ENCODE measurements at regions not wholly inside any gene's neighbourhood (a gene's known extent, or its start where the extent isn't known, plus 50 kb on each side); places are given as distances from the start of the nearest gene placed in this dataset.

DNA sequence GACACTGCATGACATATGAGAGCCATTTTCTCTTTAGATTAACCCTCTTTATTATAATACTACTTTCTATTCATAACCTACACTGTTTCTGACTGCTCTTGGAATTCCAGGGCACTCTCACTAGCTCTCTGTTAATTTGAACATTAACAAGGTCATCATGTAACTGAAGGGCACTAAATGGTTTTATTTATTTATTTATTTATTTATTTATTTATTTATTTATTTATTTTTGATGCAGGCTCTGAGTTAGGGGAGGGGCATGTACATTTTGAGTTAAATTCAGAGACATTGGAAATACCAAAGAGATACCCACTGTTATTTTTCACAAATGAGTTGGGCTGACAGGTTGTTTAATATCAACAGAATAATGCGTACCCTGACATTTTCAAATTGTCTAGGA lies 1038.7 kb upstream of the NRXN1 start:
- ATAC-seq = no peak
- Histone ChIP-seq H3K27ac (no peak overlapping the region), H3K36me3 (no peaks in the 10 kb centered on the region), H3K9me3 (no peaks in the 10 kb centered on the region), H3K27me3 (no peaks in the 10 kb centered on the region), H3K4me3 (no peak overlapping the region), H3K4me1 (no peaks in the 10 kb centered on the region)
- intact Hi-C loops (cut with DNase I) = no loop called here
- DNase-seq = no peak
- TF ChIP-seq POLR2A (IDR thresholded peaks at IDR 0.05) = no peak
- WGBS (ENCODE audit: insufficient coverage, low coverage, low lambda C conversion rate, missing lambda C conversion rate) = 100% methylated on average over 1 of the region's 1 CpG

DNA sequence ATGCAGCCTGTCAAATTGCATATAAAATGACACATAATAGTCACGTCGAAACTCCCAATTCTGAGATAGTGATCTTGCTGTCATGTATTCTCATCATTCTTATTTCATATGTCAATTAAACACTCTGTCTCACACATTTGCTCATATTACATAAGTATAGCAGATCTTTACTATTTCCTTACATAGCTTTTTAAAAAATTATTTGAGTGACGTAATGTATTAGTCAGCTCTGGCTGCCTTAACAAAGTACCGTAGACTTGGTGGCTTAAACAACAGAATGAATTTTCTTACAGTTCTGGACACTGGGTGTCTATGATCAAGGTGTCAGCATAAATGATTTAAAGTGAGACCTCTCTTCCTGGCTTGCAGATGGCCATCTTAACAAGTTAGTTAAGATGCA lies 1032.3 kb upstream of the NRXN1 start:
- Histone ChIP-seq H3K4me3 (no peak overlapping the region), H3K27me3 (no peaks in the 10 kb centered on the region), H3K9me3 (no peaks in the 10 kb centered on the region), H3K4me1 (no peaks in the 10 kb centered on the region), H3K36me3 (no peaks in the 10 kb centered on the region), H3K27ac (no peak overlapping the region)
- no peak for ATAC-seq
- 73% methylated on average over 4 of the region's 4 CpGs for WGBS (ENCODE audit: insufficient coverage, low coverage, low lambda C conversion rate, missing lambda C conversion rate)
- intact Hi-C loops (cut with DNase I) = no loop called here
- TF ChIP-seq CTCF (IDR thresholded peaks at IDR 0.05) = no peak
- TF ChIP-seq POLR2A (IDR thresholded peaks at IDR 0.05) = no peak
- DNase-seq = no peak

- H3K27ac ChIP-seq = no peak overlapping the region
- TF ChIP-seq CTCF (IDR thresholded peaks at IDR 0.05) = no peak
- no peak for TF ChIP-seq POLR2A (IDR thresholded peaks at IDR 0.05)
- no peak overlapping the region for H3K4me3 ChIP-seq
- 27% methylated on average over 3 of the region's 3 CpGs for WGBS (ENCODE audit: insufficient coverage, low coverage, low lambda C conversion rate, missing lambda C conversion rate)
- intact Hi-C loops (cut with DNase I) = no loop called here
- ATAC-seq (no peak), DNase-seq (no peak)
- H3K9me3 ChIP-seq = no peaks in the 10 kb centered on the region
- H3K27me3 ChIP-seq = no peaks in the 10 kb centered on the region
- H3K4me1 ChIP-seq = no peaks in the 10 kb centered on the region
- no peaks in the 10 kb centered on the region for H3K36me3 ChIP-seq
These were observed 1022.9 kb upstream of the NRXN1 start for GRCh38 chr2:52054824-52055223.

- intact Hi-C loops (cut with DNase I) = no loop called here
- Histone ChIP-seq H3K9me3 (no peaks in the 10 kb centered on the region), H3K27me3 (no peaks in the 10 kb centered on the region), H3K4me1 (no peaks in the 10 kb centered on the region), H3K4me3 (no peak overlapping the region), H3K36me3 (no peaks in the 10 kb centered on the region), H3K27ac (no peak overlapping the region)
- DNase-seq = no peak
- TF ChIP-seq POLR2A (IDR thresholded peaks at IDR 0.05) (no peak), CTCF (IDR thresholded peaks at IDR 0.05) (no peak)
- WGBS (ENCODE audit: insufficient coverage, low coverage, low lambda C conversion rate, missing lambda C conversion rate) = 45% methylated on average over 1 of the region's 1 CpG
- ATAC-seq = no peak
These were observed 1004.9 kb upstream of the NRXN1 start for GRCh38 chr2:52036853-52037252.

- WGBS (ENCODE audit: insufficient coverage, low coverage, low lambda C conversion rate, missing lambda C conversion rate) = no CpG with 5 or more reads among the region's 1 CpG
- intact Hi-C loops (cut with DNase I) = no loop called here
- Histone ChIP-seq H3K4me1 (no peaks in the 10 kb centered on the region), H3K27me3 (no peaks in the 10 kb centered on the region), H3K27ac (no peak overlapping the region), H3K36me3 (no peaks in the 10 kb centered on the region), H3K4me3 (no peak overlapping the region), H3K9me3 (no peaks in the 10 kb centered on the region)
- TF ChIP-seq POLR2A (IDR thresholded peaks at IDR 0.05) = no peak
- no peak for TF ChIP-seq CTCF (IDR thresholded peaks at IDR 0.05)
- DNase-seq (no peak), ATAC-seq (no peak)
These were observed 1004.1 kb upstream of the NRXN1 start for GRCh38 chr2:52036024-52036423.

All from right lobe of liver (tissue), 6 donors.